ENCODE measurements at regions not wholly inside any gene's neighbourhood (a gene's known extent, or its start where the extent isn't known, plus 50 kb on each side); places are given as distances from the start of the nearest gene placed in this dataset.

DNA sequence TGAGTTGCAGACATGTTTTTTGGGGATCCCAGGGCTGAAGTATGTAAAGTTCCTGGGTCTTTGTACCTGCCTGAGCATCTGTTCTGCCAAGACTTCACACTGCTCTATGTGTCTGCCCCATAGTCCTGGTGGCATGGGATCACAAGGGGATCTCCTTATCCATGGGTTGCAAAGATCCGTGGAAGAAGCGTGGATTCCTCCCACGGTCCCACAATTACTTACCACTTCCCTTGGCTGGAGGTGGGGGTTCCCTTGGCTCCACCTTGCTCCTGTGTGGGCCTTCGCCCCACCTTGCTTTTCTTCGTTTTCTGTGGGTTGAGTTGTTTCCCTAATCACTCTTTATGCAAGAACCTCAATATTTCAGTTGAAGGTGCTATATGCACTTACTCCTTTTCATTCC lies 157.4 kb upstream of the CHORDC1 start:
- no peak overlapping the region for H3K9ac ChIP-seq (ENCODE audit: low read length)
- H3K4me1 ChIP-seq (ENCODE audit: insufficient read depth, low read length), result no peaks in the 10 kb centered on the region
- no peak overlapping the region for H2AFZ ChIP-seq (ENCODE audit: low read length)
- H3K79me2 ChIP-seq (ENCODE audit: low read length), result no peaks in the 10 kb centered on the region
- H3K4me2 ChIP-seq (ENCODE audit: low read length), result no peak overlapping the region
- DNase-seq (no peak), ATAC-seq (no peak)
- no peak for TF ChIP-seq EZH2phosphoT487 (IDR thresholded peaks at IDR 0.05; ENCODE audit: borderline replicate concordance, low read length)
- TF ChIP-seq, protein P1, sequence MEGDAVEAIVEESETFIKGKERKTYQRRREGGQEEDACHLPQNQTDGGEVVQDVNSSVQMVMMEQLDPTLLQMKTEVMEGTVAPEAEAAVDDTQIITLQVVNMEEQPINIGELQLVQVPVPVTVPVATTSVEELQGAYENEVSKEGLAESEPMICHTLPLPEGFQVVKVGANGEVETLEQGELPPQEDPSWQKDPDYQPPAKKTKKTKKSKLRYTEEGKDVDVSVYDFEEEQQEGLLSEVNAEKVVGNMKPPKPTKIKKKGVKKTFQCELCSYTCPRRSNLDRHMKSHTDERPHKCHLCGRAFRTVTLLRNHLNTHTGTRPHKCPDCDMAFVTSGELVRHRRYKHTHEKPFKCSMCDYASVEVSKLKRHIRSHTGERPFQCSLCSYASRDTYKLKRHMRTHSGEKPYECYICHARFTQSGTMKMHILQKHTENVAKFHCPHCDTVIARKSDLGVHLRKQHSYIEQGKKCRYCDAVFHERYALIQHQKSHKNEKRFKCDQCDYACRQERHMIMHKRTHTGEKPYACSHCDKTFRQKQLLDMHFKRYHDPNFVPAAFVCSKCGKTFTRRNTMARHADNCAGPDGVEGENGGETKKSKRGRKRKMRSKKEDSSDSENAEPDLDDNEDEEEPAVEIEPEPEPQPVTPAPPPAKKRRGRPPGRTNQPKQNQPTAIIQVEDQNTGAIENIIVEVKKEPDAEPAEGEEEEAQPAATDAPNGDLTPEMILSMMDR (conservative IDR thresholded peaks at IDR 0.05; ENCODE audit: low read depth, low read length), result no peak
- TF ChIP-seq EZH2 (IDR thresholded peaks at IDR 0.05; ENCODE audit: low read length, unreplicated experiment), result no peak
- no peaks in the 10 kb centered on the region for H3F3A ChIP-seq (ENCODE audit: low read length, unreplicated experiment)
- no peak overlapping the region for H3K27ac ChIP-seq (ENCODE audit: low read length)
- H3K36me3 ChIP-seq (ENCODE audit: low read depth, low read length), result no peaks in the 10 kb centered on the region
- no peaks in the 10 kb centered on the region for H3K9me3 ChIP-seq (ENCODE audit: low read length)
- intact Hi-C loops (cut with micrococcal nuclease), result no loop called here
- CTCF ChIA-PET, result no interaction called here
- no peaks in the 10 kb centered on the region for H3K27me3 ChIP-seq (ENCODE audit: low read length)
- POLR2A ChIA-PET (ENCODE audit: unreplicated experiment), result no interaction called here
- H3K9me2 ChIP-seq (replicated peaks; ENCODE audit: low read length), result no peaks in the 10 kb centered on the region
- no peak overlapping the region for H3K4me3 ChIP-seq (ENCODE audit: low read length)
- no TSS peak for BruUV-seq (replicated peaks)
- no peaks in the 10 kb centered on the region for H4K20me1 ChIP-seq (ENCODE audit: low read length)

- POLR2A ChIA-PET (ENCODE audit: unreplicated experiment), result no interaction called here
- BruUV-seq (replicated peaks), result no TSS peak
- DNase-seq (no peak), ATAC-seq (no peak)
- H4K20me1 ChIP-seq (ENCODE audit: low read length), result no peaks in the 10 kb centered on the region
- H3K4me1 ChIP-seq (ENCODE audit: insufficient read depth, low read length), result no peaks in the 10 kb centered on the region
- H3F3A ChIP-seq (ENCODE audit: low read length, unreplicated experiment), result no peaks in the 10 kb centered on the region
- H3K4me3 ChIP-seq (ENCODE audit: low read length), result no peak overlapping the region
- H3K27ac ChIP-seq (ENCODE audit: low read length), result no peak overlapping the region
- CTCF ChIA-PET, result no interaction called here
- H3K79me2 ChIP-seq (ENCODE audit: low read length), result no peaks in the 10 kb centered on the region
- H3K9me3 ChIP-seq (ENCODE audit: low read length), result no peaks in the 10 kb centered on the region
- no peaks in the 10 kb centered on the region for H3K36me3 ChIP-seq (ENCODE audit: low read depth, low read length)
- H3K27me3 ChIP-seq (ENCODE audit: low read length), result peaks cover 2% of the 10 kb centered on the region; the same call in 1 of the 2 replicates
- intact Hi-C loops (cut with micrococcal nuclease), result no loop called here
- no peak overlapping the region for H2AFZ ChIP-seq (ENCODE audit: low read length)
- H3K9ac ChIP-seq (ENCODE audit: low read length), result no peak overlapping the region
- no peak overlapping the region for H3K4me2 ChIP-seq (ENCODE audit: low read length)
- TF ChIP-seq, protein P1 (conservative IDR thresholded peaks at IDR 0.05; ENCODE audit: low read depth, low read length), result peak; percentile 26; the same call in 1 of the 2 replicates
- TF ChIP-seq EZH2phosphoT487 (IDR thresholded peaks at IDR 0.05; ENCODE audit: borderline replicate concordance, low read length), result no peak
- TF ChIP-seq EZH2 (IDR thresholded peaks at IDR 0.05; ENCODE audit: low read length, unreplicated experiment), result no peak
- H3K9me2 ChIP-seq (replicated peaks; ENCODE audit: low read length), result no peaks in the 10 kb centered on the region
These were observed 151.1 kb upstream of the CHORDC1 start for GRCh38 chr11:90373971-90374370.

DNA sequence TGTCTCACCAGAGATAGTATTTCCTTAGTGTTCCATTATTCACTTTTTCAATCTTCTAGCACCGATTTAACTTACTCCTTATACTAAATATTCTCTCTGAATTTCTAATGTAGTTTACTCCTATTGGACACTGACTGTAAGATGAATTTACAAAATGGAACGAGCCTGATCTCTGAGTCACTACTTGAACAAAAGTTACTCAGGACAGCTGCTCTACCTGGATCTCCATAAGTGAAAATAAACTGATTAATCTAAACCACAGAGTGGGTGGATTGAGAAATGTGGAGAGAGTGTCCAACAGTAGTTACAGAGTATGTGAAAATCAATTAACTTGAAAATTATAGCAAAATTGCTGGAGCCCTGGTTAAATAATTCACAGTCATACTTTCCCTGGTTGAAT lies 141.7 kb upstream of the CHORDC1 start:
- CTCF ChIA-PET, result no interaction called here
- intact Hi-C loops (cut with micrococcal nuclease), result no loop called here

More for the DNA sequence above, 141.7 kb upstream of the CHORDC1 start:
- TF ChIP-seq EZH2 (IDR thresholded peaks at IDR 0.05; ENCODE audit: low read length, unreplicated experiment) (no peak), EZH2phosphoT487 (IDR thresholded peaks at IDR 0.05; ENCODE audit: borderline replicate concordance, low read length) (no peak)
- TF ChIP-seq, protein P1 (conservative IDR thresholded peaks at IDR 0.05; ENCODE audit: low read depth, low read length), result no peak
- Histone ChIP-seq H3K36me3 (ENCODE audit: low read depth, low read length) (no peaks in the 10 kb centered on the region), H2AFZ (ENCODE audit: low read length) (no peak overlapping the region), H3K9ac (ENCODE audit: low read length) (no peak overlapping the region), H3K4me1 (ENCODE audit: insufficient read depth, low read length) (no peaks in the 10 kb centered on the region), H4K20me1 (ENCODE audit: low read length) (no peaks in the 10 kb centered on the region), H3F3A (ENCODE audit: low read length, unreplicated experiment) (no peaks in the 10 kb centered on the region), H3K4me2 (ENCODE audit: low read length) (no peak overlapping the region), H3K79me2 (ENCODE audit: low read length) (no peaks in the 10 kb centered on the region), H3K9me3 (ENCODE audit: low read length) (no peaks in the 10 kb centered on the region), H3K27me3 (ENCODE audit: low read length) (peaks cover 15% of the 10 kb centered on the region; the same call in 1 of the 2 replicates), H3K27ac (ENCODE audit: low read length) (no peak overlapping the region), H3K4me3 (ENCODE audit: low read length) (no peak overlapping the region), H3K9me2 (replicated peaks; ENCODE audit: low read length) (no peaks in the 10 kb centered on the region)
- BruUV-seq (replicated peaks), result no TSS peak
- POLR2A ChIA-PET (ENCODE audit: unreplicated experiment), result no interaction called here
- DNase-seq, result no peak
- no peak for ATAC-seq
